ENCODE measurements at regions not wholly inside any gene's neighbourhood (a gene's known extent, or its start where the extent isn't known, plus 50 kb on each side); places are given as distances from the start of the nearest gene placed in this dataset.

DNA sequence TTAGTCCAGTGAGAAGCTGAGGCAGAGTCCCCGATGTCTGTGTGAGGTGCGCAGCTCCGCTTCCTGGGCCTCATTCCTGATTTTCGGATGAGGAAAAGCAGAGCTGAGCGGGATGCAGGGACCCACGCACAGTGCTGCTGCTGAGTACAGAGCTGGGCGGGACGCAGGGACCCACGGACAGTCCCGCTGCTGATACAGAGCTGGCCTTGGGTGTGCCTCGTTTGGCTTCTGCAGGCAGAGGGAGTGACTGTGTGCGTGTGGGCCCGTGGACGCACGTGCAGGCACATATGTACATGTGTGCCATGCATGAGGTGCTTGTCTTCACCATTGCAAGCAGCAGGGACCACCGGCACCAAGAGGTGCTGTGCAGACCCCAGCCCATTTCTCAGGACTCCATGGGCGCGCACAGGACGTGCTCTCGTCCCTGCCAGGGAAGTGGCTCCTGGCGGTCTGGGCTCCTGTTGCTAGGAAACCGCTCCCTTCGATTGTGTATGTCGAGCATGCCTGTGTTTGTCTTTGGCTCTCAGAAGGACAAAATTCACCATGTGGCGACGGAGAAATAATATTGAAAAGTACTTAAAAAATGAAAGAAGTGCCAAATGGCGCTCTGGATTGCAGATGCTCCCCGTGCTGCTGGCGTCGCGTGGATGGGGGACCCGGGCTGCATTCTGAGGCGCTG is 303.8 kb upstream of the MKI67 start:
- no peak for DNase-seq

DNA sequence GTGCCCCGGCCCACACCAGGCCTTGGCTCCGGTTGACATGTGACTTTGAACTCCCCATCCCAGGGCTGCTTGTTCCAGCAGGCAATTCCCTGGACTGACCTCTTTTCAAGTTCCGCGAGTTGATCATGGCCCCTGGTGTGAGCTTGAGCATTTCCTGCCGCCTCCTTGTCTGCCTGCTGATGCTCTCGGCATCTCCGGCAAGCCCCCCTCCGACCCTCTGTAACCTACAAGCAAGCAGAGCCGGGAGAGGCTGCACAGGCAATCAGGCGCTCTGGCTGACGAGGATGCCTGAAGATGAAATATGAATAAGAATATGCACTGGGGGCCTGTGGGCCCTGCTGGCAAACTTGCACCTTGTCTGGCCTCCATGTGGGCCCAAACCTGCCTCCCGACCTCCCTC is 304.9 kb upstream of the MKI67 start:
- DNase-seq, result no peak

DNA sequence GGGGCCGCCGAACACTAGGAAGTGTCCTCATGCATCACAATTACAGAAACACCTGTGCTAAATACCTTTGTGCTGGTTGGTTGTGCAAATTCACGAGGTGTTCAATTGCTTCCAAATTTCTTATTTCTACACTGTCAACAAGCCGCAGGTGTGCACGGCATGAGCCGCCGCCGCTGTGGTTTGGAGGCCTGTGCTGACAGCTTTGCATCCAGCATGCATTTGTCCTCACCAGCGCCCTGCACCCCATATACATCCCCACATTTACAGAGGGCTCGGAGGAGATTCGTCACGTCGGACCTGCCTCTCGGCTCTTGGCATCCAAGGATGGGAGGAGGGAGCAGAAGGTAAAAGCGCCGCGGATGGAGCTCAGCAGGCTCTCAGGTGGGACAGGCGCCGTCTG is 305.3 kb upstream of the MKI67 start:
- DNase-seq, result no peak

DNA sequence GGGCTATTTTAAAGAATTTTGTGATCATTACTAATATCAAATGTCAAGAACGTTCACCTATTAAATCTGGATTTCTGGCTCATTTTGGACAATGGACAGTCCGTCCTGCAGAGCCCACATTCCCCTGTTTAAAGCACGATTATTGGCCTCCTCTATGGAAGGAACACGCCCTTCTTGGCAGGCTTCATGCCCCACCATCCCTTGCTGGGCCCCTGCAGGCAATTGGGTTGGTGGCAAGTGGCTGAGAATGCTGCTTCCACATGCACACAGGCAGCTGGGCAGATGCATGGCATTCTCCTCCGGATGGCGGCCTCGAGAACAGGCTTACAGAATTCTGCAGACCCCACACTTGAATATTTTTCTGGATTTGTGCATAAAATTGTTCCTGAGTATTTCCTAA is 305.8 kb upstream of the MKI67 start:
- DNase-seq, result no peak

DNA sequence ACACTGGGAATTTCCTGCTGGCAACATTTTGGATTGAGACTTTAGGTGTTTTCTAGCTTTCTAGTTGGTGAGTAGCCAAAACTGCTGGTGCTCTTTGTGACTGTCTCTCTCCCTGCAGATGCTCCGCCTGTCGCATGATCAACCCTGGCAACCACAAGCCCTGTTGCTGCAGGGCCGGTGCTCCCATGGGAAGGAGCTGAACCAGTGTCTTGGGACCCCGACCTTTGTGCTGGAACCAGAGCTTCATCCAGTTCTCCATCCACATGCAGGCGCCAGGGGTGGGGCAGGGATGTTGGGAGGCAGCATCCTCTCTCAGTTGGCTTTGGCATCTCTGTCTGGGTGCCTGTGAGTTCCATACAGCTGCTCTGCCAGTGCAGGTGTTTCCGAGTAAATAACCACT is 306.2 kb upstream of the MKI67 start:
- no peak for DNase-seq

DNA sequence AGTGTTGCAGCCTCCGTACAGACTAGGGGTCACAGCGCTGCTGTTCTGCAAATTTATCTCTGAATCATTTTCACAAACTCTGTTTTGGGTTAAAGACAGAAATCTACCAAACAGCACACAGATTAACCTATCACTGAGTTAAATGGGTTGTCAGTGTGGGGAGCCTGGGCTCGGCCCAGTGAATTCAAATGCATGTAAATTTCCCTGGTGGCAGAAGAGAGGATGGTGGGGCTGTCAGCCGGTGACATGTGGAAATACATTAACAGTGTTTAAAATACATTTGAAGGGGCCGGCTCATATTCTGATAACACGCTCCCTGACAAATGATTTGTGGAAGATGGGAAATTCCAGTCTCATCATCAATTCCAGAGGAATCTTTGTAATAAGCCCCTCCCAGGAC is 309.6 kb upstream of the MKI67 start:
- DNase-seq, result no peak

DNA sequence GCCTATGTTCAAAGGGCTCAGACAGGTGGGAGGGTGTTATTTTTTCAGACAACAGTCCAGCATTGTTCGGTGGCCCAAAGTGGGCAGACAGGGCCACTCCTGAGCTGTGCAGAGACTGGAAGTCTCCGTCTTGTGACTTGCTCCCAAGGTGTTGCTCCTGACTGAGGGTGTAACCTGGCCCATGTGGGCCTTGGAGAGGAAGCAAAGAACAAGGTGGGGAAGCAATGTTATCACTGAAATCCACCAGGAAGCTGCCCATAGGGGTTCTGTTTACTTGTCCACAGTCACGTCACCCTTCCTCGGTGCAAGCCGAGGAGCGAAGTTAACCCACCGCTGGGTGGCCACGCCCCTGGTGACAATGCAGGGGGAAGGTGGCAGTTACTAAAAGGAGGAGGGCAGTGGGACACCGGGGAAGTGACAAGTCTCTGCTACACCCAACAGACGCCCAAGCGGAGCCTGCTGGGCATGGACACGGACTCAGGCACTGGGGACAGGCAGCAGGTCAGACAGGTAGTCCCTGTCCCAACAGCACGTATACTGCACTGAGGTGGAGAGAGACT is 311.6 kb upstream of the MKI67 start:
- no peak for DNase-seq

DNA sequence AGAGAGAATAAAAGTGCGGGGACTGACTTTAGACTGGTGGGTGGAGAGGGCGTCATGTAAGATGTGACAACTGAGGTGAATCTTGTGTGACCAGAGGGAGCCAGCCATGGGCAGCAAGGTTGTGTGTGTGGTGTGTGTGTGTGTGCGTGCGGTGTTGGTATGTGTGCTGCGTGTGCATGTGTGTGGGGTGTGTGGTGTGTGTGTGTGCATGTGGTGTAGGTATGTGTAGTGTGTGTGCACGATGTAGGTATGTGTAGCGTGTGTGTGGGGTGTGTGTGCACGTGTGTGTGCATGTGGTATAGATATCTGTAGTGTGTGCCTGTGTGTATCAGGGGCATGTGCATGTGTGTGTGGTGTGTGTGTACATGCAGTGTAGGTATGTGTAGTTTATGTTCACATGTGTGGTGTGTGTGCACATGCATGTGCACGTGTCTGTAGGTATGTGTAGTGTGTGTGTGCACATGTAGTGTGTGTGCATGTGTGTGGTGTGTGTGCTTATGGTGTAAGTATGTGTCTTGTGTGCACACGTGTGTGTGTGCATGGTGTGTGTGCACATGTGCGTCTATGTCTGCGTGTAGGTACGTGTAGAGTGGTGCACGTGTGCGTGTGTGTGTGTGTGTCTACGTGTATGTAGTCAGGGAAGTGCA is 312.3 kb upstream of the MKI67 start:
- DNase-seq, result no peak

DNA sequence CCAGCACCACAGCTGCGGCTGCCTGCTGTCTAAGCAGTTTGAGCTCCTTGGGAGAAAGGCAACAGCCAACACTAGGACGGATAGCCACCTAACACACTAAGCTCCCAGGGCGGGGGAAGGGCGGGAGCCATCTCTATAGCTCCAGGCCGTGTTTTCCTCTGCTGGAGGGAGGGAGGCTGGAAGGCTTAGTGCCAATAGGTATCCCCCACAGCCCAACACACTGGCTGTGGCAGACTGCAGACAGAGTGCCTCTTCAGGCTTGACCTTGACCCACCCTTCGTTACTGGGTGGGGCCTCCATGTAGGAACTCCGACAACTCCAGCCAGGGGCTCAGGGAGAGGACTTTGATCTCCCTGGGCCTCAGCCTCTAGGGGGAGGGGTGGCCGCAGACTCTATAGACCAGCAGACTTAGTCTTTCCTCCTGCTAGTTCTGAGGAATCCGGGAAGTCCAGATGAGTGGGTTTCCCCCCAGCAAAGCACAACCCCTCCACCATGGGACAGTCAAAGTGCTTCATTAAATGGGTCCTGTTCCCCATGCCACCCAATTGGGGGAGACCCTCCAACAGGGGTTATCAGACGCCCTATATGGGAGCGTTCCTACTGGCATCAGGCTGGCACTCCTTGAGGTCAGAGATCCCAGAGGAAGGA is 314.4 kb upstream of the MKI67 start:
- DNase-seq, result no peak

DNA sequence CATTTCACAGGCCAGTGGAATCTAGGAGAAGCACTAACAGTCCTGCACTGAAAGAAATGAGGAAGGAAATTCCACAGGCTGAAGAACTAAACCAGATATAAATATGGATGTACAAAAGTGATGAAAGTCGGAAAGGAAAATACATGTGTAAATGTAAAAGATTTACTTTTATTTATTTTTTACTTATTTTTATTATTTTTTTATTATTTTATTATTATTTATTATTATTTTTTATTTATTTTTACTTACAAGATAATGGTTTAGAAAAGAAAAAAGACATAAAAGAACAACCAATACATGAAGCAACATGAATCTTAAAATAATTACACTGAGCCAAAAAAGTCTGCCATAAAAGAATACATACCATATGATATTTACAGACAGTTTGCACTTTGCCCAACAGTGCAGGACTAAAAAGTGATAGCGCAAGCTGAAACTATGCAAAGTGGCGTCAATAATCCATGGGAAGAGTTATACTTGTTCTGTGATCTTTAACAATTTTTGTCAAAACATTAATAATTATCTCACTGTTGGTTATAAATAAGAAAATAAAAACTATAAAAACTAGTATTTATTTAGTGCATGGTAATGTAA is 317.8 kb upstream of the MKI67 start:
- DNase-seq, result no peak

DNA sequence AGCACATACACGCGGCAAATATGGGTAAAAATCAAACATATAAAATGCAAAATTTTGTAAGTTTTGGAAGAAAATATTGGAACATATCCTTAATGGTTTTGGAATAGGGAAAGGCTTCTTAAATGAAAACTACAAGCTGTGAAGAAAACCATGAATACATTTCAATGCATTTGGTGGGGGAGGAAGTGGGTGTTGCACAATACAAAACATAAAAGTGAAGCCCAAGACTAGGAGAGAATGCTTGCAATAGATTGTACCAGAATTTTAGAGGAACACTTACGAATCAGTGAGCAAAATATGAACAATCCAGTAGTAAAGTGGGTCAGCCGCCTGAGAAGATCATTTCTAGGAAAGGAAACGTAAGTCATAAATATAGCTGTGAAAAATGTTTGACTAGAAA is 322.6 kb upstream of the MKI67 start:
- no peak for DNase-seq

DNA sequence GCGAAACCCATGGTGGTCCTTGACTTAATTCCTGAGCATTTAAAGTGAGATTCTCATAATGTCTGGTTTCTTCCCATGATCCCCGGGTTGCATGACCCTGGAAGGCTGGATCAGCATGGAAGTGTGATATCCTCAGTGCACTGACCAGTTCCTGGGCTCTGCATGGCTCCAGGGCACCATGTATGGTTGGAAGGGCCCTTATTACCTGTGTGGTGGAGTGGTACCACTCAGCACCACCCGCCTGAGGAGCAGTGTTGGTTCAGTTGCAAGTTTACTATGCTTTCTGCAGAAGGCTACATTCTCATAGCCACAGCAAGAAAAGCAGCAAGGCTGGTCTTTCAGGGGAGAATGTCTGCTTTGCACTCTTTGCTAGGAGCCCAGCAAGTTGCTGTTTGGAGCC is 325.7 kb upstream of the MKI67 start:
- no peak for DNase-seq

DNA sequence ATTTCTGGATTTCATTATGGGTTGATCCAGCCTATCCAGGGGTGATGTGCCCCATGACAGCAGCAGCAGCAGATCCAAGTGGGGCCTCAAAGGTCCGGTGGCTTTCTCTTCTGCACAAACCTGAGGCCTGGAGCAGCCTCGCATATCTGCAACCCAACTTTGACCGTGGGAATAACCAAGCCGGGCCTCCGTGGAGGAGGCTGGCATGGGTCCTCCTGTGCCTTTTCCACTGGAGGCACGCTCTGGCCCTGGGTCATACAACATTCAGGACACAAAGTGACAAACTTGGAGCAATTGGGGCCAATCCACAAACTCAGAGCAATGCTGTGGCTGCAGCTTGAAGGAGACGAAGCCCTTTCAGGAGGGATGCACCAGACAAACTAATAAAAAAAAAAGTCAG is 330.0 kb upstream of the MKI67 start:
- DNase-seq, result no peak

DNA sequence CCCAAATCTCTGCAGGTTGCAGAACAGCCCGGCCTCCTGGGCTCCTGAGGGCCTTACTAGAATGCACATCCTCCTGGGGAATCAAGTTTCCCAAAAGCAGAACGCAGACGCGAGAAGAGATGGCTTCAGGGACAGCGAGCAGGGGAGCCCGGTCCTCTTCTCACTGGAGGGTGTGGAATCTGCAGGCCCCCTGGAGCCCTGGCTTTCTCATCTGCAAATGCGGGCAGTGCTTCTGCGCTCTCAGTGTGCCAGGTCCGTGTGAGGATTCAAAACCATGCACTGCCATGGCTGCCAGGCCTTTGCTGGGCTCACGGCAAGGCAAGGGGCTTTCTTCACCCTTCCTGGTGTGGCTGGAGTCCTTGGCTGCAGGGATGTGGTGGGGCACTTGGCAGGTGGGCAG is 330.9 kb upstream of the MKI67 start:
- DNase-seq, result no peak

DNA sequence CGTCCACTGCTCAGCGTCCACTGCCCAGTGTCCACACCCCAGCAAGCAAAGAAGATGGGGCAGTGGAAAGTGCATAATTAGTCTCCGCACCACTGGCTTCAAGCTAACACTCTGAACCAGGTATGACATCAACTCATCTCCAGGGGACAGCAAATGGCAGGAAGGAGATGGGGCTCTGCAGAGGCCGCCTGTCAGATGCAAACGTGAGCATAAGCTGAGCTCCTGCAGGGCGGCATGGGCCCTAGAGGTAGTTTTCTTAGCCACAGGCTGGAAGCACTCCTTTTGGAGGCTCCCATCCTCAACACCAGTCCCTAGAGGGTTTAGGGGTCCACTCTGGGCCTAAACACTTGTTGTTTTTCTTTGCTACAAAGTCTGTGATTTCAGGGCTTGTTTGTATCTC is 335.8 kb upstream of the MKI67 start:
- DNase-seq, result no peak

DNA sequence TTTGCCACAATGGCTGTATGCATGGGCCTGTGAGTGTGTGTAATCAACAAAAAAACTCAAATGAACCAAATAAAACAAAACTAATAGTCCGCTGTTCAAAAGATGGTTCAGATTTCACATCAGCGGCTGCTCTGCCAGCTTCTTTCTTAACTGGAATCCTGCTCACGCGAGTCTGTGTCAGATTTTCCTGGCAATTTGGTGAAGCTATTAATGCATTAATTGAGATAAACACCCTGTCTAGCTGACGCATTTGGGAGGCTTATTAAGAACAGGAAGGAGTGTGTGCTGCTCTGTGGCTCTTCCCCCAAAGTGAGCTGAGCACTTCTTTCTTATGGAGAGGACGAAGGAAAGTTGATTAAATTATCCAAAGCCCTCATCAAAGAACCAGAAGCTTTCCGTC is 336.6 kb upstream of the MKI67 start:
- no peak for DNase-seq

DNA sequence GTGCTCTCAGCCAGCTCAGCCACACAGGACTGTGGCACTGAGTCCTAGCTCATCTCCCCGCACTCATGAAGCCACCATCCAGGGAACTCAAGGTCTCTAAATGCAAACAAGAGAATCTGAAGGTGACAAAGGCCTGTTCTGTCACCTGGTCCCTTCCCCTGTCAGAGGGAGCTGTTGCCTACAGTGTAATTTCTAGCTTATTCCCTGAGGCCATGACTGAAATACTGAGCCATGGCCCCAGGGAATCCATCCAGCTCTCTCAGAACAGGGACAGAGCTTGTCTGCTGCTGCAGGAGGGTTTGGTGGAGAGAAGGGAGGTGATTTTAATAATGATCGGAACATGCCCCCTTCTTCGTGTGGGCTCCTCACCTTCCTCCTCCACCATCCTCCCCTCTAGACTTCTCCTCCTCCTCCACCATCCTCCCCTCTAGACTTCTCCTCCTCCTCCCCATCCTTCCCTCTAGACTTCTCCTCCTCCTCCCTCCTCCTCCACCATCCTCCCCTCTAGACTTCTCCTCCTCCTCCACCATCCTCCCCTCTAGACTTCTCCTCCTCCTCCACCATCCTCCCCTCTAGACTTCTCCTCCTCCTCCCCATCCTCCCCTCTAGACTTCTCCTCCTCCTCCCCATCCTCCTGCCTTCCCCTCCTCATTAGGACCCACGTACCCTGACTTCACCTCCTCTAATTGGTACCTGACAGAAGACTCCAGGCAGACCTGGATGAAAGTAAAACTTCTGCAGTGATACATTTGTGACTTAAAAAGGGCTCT is 338.0 kb upstream of the MKI67 start:
- DNase-seq, result no peak

DNA sequence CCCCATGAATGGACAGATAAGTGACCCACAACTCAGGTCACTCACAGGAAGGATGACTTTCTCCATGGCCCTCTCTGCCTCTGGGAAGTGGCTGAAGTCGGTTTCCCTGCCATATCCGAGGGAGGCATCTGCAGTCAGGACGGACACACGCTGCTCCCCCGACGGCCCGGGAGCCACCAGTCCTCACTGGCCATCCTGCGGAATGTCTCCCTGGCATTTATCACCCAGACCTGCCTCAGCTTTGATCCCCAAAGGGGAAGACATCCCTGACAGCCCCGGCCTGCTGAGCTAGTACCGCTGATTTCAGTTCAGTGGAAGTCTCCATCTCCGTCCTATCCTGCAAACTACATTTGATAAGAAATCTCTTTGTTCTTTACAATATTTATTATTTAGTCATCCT is 339.5 kb upstream of the MKI67 start:
- DNase-seq, result no peak

DNA sequence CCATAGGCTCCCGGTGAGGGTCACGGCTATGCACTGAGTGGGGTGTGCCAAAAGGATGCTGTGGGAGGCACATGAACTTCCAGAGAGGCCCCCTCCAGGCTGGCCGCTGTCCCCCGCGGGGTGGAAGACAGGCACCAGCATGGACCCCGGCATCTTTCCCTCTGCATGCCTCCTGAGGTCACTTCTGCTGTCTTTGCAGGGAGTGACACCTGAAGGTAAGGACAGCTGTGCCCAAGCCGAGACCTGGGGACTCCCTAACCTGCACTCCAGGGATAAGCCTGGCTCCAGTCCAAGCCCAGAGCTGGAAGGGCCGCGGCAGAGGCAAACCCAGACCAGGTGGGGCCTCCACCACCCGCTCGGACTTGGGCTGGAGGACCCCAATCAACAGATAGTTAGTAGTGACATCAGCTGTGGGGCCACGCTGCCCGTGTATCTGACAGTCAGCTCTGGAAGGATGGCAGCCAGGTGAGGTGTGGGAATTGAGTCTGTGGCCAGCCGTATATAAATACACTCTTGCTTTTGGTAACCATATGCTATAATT is 340.7 kb upstream of the MKI67 start:
- no peak for DNase-seq

DNA sequence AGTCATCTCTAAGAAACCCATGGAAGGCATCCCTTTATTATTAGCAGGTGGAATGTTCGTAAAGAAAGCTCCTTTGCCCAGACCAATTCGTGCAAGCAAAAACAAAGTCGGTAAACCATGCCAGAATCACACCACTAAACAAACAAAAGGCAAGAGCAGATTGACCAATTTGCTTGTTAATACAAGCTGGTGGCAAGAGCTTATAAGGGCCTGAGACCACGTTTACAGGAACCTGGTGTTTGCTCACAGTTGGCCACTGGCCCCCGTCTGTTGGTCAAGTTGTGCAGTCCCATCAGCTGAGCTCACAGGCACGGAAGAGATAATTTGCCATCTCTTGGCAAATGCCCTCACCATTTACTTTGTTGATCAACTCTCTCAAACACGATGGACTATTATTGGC is 342.2 kb upstream of the MKI67 start:
- no peak for DNase-seq

DNA sequence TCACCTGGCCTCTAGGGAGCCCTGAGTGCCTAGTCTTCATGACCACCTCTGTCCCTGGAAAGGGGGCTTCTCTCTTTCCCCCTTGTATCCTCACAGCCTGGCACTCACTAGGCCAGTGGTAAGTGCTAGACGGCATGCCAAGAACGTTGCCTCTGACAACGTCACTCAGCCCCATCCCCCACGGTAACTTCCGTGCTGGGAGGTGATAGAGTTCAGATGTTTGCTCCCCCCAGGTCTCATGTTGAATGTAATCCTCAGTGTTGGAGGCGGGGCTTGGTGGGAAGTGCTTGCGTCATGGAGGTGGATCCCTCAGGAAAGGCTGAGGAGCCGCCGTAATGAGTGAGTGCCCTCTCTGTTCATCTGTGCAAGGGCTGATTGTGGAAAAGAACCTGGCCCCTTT is 343.3 kb upstream of the MKI67 start:
- DNase-seq, result no peak

DNA sequence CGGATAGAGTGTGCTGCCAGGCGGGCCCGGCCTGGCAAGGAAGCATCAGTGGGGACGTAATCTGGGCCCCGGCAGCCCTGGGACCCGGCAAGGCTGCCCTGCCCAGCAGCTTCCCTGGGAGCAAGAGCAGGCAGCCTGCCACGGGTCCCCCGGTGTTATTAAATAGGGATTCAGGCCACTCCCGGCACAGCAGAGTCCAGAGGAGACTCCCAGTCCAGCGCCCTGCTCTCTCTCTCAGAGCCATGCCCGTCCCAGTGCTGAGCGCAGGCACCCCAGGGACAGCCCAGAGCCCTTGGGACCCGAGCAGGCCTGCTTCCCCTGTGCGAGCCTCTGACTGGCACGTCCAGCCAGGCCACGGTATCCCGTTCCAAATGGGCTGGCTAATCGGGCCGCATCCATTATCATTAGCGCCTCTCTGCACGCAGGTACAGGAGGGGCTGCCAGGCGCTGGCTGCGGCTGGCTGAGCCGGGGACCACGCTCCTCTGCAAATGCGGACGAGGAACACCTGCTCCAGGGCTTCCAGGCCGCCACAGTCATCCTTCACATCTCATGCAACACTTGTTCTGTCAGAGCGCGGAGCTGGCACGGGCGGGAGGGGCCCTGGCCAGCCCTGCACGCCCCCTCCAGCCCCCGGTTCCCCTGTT is 344.2 kb upstream of the MKI67 start:
- no peak for DNase-seq
